Activated gamma-delta T cell treated with anti-CD3 and anti-CD28 coated beads, Interleukin-2, amount 50 U/mL, for 16 hours (primary cell): ENCODE measurements at regions not wholly inside any gene's neighbourhood (a gene's known extent, or its start where the extent isn't known, plus 50 kb on each side); places are given as distances from the start of the nearest gene placed in this dataset.
"Not testable (repeated sequence)": the region's sequence is repeated elsewhere in the genome, so short reads cannot be mapped to it uniquely, and the experiment has no call there.

Experiments used
- DNase-seq: peaks from one replicate; pipeline ENCODE4 v3.0.0-alpha.2; 2020; ENCODE audit warnings: low read depth

- no peak for DNase-seq
Observed at GRCh38 chr5:130324953-130325671, 420.8 kb downstream of the CHSY3 start.

DNA sequence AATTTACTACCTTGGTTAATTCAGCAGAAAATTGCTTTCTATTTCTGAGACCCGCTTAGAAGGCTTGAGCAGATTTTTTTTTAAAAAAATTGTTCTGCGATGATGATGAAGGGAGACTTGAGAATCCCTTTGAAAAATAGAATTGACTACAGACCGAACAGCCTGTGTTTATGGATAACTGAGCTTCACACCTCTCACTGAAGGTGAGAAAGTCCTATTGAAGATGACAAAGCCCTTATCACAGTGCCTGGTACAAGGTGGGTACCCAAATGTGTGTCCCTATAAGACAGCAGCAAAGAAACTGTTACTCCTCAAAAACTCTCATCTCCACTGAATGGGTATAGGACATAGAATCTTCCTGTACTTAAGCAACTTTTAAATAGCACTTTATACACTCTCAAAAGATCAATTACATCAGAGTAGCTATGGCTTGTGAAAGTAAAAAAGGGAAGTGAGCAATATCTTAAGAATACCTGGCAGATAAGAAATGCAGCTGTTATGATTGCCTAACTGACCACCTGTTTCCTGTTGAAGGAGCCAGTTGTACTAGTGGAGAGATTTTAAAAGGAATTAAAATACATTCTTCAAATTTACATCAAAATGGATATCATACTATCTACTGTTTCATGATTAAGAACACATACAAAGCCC is 419.7 kb downstream of the CHSY3 start:
- DNase-seq: no peak

GRCh38 chr5:130321931-130322330 is 417.7 kb downstream of the CHSY3 start:
- DNase-seq: no peak

DNA sequence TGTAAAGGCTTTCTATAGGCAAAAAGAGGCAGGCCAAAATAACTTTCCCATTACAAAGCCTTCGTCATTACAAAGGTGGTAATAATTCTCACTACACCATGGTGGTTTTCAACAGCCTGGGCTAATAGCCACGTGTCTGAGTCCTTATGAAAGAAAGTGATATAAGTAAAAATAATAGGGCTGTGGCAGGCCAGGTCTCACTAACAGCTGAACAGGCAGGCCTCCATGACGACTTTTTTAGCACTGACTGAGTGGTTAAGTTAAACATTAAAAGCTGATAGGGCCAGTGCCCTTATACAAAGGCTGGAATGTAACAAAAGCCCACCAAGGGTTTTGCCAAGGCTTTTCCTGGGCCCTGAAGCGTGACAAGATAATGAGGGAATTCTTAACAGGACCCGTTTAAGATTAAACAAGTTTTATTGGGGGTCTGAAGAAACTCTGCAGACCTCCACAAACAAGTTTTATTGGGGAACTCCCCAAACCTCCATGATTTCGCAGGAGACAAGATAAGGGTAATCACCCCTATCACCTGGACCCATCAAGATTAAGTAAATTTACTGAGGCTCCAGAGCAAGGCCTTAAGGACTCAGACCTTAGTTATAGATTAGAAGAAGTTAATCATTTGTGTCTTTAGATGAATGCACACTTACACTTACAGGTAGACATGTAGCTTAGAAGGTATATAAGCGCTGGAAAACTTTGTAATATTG is 412.9 kb downstream of the CHSY3 start:
- no peak for DNase-seq

- no peak for DNase-seq
Observed at GRCh38 chr5:130295235-130295634, 391.0 kb downstream of the CHSY3 start.

GRCh38 chr5:130294798-130295197 is 390.5 kb downstream of the CHSY3 start:
- not testable (repeated sequence) for DNase-seq

DNA sequence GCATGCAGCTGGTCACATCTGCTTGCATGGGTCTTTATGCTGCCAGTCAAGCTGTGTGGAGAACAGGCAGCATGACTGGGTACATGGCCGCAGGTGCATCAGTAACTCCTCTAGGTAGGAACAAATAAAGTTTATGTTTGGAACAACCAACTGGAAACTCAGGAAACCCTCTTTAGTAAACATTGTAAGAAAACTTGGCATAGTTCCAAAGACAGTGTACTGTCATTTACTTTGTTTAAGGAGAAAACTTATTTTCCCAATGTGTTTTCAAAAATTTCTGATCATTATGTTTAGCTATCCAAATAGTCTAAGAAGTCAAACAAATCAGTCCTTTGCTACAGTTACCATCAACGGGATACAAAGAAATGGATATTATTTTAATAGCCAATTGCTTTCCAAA is 386.0 kb downstream of the CHSY3 start:
- DNase-seq: no peak

GRCh38 chr5:130289132-130290088 is 385.1 kb downstream of the CHSY3 start:
- no peak for DNase-seq

DNA sequence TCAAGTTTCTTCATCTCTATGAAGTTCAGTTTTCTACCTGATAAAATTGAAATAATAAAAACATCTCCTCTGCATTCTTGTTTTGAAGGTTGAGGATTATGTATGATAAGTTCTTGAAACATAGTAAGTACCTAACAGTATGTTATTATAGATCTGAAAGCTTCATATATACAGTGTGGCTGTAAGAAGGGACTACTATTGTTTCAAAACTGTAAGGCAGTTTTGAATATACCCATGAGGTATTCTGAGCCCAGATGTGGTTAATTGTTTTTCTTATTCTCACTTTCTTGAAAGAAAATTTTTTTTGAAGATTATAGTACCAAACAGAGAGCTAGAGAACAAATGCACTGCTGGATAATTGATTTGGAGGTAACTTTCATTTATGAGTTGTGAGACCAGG is 383.2 kb downstream of the CHSY3 start:
- DNase-seq: no peak

- DNase-seq: no peak
Observed at GRCh38 chr5:130286971-130287370, 382.7 kb downstream of the CHSY3 start.

GRCh38 chr5:130282049-130282448 is 377.8 kb downstream of the CHSY3 start:
- DNase-seq: no peak

DNA sequence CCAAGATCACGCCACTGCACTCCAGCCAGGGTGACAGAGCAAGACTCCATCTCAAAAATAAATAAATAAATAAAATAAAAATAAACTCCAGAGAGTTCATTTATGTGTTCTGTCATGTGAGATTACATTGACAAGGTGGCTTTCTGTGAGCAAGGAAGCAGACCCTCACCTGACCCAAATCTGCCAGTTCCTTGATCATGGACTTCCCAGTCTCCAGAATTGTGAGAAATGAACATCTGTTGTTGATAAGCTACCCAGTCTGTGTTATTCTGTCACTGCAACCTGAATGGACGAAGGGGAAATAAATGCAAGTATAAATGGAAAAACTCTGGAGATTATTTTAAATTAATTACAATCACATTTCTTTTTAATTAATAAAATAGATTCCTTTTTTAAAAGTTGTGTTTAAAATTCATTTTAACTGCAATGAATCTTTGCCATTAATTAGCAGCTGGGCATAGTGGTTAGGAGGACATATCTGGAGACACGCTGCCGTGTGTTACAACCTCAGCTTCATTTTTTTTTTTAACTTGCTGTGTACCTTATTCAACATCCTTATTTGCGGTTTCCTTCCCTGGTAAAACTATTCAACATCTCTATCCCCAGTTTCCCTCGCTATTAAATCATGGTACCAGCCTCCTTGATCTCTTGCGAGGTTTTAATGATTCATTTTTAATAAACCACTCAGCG is 376.4 kb downstream of the CHSY3 start:
- no peak for DNase-seq

GRCh38 chr5:130279386-130279785 is 375.1 kb downstream of the CHSY3 start:
- no peak for DNase-seq

DNA sequence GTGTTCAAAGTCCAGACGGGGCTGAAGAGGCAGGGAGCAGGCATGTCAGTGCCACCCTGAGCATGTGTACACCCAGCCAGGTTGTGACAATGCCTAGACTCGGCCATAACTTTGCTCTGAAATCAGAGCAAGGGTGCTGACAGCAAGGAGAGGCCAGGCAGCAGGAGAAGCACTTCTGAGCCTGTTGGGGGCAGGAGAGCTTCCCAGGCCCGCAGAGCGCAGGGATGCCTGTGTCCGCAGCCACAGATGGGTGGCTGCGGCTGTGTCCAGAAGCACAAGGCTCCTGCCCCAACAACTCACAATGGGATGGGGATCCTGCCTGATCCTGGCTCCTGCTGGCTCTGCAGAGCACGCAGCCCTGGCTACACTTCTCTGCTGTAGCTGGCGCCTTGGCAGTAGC is 373.9 kb downstream of the CHSY3 start:
- DNase-seq: no peak

GRCh38 chr5:130277522-130277921 is 373.3 kb downstream of the CHSY3 start:
- no peak for DNase-seq

- DNase-seq: no peak
Observed at GRCh38 chr5:130277002-130277401, 372.7 kb downstream of the CHSY3 start.

- DNase-seq: no peak
Observed at GRCh38 chr5:130272837-130273236, 368.6 kb downstream of the CHSY3 start.

DNA sequence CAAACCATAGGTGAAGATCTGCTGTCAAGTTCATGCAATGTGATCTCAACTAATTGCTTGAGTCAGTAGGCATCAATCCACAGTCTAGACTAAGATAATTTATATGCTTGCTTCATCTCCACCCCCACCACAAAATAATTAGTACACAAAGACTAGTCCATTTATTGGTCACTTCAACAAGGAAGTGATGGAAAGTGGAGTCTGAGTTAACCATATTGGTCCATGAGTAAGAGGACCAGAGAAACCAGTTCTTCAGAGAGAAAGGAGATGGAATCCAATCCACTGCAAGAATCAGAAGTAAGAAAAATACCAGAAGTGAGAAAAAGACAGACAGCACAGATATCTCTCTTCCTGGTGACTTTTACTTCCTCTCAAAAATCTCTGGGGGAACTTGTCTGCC is 366.5 kb downstream of the CHSY3 start:
- DNase-seq: no peak

DNA sequence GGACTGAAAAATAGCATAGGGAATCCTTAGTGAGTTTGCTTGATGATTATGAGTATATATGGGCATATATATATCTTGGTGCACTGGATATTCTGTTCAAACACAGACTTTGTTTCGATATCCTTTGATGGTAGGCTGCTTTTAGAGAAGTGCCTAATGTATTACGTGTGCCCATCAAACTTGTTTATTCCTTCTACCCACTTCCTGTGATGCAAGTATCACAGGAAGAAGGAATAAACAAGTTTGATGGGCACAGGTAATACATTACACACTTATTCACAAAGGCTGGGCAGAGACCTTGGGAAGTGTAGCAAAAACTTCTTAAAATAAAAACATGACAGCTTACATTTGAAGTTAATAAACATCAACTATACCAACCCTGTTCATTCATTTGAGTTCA is 364.2 kb downstream of the CHSY3 start:
- no peak for DNase-seq

- DNase-seq: no peak
Observed at GRCh38 chr5:130267926-130268325, 363.7 kb downstream of the CHSY3 start.

DNA sequence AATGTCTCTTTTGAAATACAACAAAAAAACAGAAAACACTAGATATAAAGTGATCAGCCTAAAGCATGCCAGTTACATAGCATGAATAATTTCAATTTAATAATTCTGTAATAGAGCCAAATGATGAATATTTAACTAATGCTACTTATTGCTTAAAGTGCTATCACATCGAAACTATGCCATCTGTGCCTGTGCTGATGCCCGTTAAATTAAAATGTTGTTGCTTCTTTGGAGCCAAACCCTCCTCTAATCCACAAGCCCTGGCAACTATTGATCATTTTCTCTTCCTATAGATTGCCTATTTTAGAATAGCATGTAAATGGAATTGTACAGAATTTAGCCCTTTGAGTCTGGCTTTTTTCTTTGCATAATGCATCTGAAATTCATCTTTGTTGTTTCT is 356.2 kb downstream of the CHSY3 start:
- no peak for DNase-seq

DNA sequence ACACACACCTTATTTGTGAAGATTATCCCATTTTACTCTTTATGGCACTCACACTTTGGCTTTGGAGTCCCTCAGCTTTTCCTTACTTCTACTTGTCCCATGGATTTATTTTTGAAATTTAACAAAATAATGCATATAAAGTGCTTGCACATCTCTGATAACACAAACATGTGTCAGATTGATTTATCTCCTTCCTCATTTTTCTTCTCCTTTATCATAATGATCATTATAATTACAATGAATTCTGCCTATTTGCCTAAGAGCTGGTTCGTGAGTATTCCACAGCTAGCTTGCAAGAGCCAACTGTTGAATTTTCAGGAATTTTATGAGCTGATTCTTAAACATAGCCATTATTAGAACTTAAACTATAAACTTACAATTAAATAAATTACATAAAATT is 347.7 kb downstream of the CHSY3 start:
- no peak for DNase-seq
